Fibroblast of skin of left quadriceps (primary cell): ENCODE measurements at regions not wholly inside any gene's neighbourhood (a gene's known extent, or its start where the extent isn't known, plus 50 kb on each side); places are given as distances from the start of the nearest gene placed in this dataset.
A peak's percentile ranks its signal among the peaks of the same experiment; 100 is the strongest.
"Not testable (repeated sequence)": the region's sequence is repeated elsewhere in the genome, so short reads cannot be mapped to it uniquely, and the experiment has no call there.

ENCODE experiments used
- DNase-seq, 2 experiments: peaks; one replicate each; pipeline ENCODE4 v3.0.0-alpha.2; 2013; ENCODE audit warnings: low read depth in 2 of 2

DNA sequence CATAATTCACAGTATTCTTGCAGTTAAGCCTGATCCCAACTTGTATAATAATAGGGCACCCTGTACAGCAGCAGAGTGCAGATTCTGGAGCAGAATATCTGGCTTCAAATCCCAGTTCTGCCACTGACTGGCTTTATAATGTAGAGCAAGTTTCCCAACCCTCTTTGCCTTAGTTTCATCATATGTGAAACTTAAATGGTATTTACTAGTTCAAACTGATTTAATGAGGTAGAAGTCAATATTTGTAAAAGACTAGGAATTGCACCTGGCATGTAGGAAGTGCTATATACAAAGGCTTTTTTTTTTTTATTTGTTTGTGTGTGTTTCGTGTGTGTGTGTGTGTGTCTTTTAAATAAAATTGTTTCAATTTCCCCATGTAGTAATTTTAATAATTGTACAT lies 125.9 kb downstream of the CCER1 start:
- no peak for DNase-seq

DNA sequence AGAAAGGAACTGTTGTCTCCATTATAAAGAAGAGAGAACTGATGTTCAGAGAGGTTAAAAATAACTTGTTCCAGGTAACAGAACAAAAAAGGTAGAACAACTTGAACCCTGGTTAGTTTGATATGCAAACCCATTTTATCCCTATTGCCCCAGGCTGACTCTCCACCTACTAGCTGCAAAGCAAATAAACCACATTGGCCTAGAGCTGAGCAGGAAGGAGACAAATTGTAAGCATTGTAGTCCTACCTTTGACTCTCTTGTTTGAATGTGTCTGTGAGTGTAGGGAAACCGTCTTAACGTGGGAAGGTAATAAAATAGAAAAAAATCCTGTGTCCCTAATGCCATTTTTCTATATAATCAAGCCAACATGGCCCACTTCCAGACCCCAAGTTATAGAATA lies 126.4 kb downstream of the CCER1 start:
- DNase-seq: no peak

DNA sequence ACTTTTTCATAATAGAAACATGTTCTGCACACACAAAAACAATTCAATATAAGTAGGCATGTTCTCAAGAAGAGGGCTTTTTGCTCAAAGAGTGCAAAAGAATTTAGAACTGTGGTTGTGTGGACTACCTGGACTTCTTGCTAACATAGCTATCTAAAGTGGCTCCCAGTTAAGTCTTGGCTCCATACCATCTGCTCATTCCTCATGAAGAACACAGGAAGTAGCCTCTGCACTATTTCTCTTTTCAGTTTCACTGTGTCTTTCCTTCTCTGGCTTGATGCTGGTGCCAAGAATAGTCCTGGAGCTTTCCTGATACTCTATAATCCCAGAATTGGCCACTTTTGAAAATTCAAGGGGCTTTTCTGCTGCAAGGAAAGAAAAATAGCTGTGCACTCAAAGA lies 127.4 kb downstream of the CCER1 start:
- DNase-seq: no peak

DNA sequence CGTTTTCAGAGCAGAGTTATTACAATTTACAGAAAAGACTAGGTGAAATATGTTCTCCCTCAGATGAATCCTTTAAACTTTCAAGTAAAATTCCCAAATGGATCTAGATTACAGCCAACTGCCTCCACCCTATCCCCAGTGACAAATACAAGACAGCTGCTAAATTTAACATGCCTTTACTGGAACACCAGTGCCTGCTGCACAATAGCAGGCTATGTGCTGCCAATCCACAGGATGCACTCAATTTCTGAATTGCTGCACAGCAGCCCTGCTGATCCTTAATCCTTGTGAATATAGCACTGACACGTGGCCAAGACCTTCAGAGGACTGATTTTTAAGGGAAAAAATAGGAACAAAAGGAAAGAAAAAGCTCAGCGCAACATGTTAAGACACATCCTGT lies 128.9 kb downstream of the CCER1 start:
- no peak for DNase-seq

DNA sequence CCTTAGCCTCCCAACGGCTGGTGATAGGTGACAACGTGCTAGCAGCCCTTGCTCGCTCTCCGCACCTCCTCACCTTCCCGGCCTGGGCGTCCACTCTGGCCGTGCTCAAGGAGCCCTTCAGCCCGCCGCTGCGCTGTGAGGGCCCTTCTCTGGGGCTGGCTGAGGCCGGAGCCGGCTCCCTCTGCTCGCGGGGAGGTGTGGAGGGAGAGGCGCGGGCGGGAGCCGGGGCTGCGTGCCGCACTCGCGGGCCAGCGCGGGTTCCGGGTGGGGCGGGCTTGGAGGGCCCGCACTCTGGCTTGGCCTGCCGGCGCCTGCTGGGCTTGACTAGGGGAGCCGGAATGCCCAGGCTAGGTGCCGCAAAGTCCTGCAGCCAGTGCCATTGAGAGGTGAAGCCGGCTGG lies 131.1 kb downstream of the CCER1 start:
- no peak for DNase-seq

DNA sequence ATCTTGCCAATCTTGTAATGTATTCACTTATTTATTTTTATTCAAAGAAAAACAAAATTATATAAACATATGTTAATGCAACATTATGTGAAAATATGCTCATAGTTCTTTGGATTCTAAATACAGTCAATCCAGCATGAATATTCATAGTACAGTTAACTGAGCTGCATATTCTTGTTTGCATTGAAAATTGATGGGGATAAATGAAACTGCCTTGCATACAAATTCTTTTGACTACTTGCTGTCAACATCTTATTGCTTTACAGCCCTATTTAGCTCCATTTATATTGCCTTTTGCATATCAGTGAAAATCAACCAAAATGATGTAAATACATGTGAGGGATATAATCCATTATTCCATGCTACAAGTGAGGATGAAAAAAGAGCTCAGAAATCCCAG lies 135.3 kb downstream of the CCER1 start:
- no peak for DNase-seq

DNA sequence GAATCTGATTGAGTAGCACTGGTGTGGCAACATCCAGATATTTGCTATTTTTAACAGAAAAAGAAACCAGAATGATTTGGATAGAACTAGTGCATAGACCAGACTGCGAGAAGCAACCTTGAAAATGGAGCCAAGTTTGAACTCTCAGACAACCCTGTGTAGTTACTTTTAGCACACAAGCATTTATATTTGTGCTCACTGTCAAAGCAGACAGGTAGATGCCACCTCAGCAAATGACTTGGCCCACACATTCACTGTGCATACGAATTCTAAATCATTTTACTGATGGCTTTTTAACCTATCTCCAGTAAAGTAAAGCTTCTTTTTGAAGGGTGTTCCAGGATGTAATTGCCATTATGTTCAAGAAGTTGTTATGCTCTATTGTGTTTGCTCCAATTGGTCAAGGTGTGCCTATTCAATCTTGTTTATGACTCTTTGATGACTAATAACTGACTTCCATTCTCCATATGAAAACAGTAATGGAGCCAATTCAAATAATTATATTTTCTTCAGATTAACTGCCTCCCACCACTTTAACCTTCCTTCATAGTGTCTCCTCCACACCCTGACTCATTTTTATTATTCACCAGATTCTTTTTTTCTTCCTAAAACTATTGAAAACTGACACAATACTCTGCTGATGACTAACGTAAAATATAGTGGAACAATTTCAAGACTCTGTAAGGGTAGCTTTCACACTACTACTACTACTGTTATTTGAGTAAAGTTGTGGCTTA lies 138.5 kb downstream of the CCER1 start:
- no peak for DNase-seq

GRCh38 chr12:90809940-90810339 lies 145.0 kb downstream of the CCER1 start:
- DNase-seq: no peak

GRCh38 chr12:90808568-90808967 lies 146.4 kb downstream of the CCER1 start:
- DNase-seq: no peak

DNA sequence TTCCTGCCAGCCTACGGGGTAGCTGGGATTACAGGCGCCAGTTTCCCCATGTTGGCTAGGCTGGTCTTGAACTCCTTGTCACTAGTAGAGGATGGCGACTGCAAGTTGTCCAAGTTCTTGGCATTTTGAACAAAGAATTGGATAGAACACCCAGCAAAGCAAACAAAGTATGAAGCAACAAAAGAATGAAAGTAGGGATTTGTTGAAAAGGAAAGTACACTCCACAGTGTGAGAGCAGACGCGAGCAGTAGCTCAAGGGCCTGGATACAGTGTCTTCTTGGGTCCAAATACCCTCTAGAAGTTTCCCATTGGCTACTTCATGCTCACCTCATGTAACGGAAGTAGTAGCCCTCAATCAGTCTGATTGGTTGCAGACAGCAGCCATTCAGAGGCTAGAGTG lies 152.2 kb downstream of the CCER1 start:
- no peak for DNase-seq

GRCh38 chr12:90801776-90802175 lies 153.2 kb downstream of the CCER1 start:
- peak; percentile 11 to 20 for DNase-seq

- no peak for DNase-seq
Observed at GRCh38 chr12:90794212-90794611, 160.8 kb downstream of the CCER1 start.

DNA sequence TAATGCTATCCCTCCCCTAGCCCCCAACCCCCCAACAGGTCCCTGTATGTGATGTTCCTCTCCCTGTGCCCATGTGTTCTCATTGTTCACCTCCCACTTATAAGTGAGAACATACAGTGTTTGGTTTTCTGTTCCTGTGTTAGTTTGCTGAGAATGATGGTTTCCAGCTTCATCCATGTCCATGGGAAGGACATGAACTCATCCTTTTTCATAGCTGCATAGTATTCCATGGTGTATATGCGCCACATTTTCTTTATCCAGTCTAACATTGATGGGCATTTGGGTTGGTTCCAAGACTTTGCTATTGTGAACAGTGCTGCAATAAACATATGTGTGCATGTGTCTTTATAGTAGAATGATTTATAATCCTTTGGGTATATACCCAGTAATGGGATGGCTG lies 162.3 kb downstream of the CCER1 start:
- not testable (repeated sequence) for DNase-seq

- DNase-seq: no peak
Observed at GRCh38 chr12:90791445-90791844, 163.5 kb downstream of the CCER1 start.

- DNase-seq: no peak
Observed at GRCh38 chr12:90790747-90791146, 164.2 kb downstream of the CCER1 start.

DNA sequence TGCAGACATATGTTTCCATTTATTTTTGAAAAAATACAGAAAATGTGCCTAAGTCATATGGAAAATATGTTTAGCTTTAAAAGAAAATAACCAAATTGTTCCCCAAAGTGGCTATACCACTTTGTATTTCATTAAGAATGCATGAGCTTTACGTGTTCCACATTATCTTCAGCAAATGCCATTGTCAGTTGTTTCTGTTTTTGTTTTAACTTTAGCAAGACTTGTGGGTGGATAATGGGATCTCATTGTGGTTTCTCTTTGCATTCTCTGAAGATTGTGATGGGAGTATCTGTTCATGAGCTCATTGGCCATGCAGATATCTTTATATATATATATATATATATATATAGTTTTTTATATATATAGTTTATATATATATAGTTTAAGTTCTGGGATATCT lies 181.5 kb downstream of the CCER1 start:
- peak; percentile 38 for DNase-seq

- no peak for DNase-seq
Observed at GRCh38 chr12:90770861-90771260, 184.1 kb downstream of the CCER1 start.

DNA sequence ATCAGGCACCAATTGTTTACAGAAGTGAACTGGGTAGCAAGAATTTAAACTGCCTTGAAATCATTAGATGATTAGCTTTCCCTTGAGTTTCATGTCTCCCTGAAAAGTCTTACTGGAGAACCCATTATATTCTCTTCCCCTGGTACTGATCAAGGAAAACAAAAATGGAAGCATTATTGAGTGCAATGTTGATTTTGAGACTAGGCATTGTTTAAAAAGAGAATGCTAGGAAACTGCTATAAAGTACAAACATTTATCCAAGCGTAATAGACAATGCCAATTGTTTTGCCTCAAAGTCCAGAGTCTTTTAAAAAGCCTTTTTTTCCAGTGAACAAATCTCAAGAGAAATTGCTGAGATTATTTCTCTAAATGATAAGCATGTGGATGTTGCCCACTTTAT lies 197.0 kb downstream of the CCER1 start:
- DNase-seq: no peak

GRCh38 chr12:90745211-90745610 lies 209.8 kb downstream of the CCER1 start:
- no peak for DNase-seq

DNA sequence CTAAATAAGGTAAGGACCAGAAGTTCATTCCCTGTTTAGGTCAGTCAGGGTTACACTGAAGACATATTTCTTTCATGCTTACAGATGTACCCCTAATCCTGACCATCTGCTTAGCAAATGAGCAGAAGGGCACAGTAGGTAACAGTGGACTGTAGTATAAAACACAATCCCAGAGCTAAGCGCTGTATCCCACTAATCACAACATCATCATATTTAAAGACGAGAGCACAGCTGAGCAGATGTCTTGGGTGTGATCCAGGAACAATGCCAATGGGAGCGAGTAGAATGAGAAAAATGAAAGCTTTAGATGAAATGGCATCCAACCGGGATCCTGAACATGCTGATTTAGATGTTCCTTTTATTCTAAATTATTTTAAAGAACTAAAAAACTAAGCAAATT lies 213.4 kb downstream of the CCER1 start:
- DNase-seq: peak in 1 of 2 experiments; percentile 3

- no peak for DNase-seq
Observed at GRCh38 chr12:90729736-90730135, 225.2 kb downstream of the CCER1 start.

DNA sequence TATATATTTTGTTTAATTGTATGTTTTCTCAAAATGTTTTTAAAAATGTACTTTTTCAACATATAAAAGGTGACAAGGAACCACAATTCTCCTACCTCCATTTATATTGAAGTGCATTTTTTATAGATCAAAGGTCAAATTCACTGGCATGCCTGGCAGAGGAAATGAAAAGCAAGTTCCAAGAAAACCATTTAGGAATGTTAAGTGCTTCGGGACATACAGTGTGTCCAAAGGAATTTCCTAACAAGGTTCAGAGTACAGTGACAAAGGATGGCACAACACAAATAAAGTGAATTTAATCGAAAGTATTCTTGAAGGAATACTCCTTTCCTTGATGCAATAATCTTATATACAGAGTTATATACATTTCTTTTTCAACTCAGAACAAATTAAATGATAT lies 242.3 kb downstream of the CCER1 start:
- no peak for DNase-seq

DNA sequence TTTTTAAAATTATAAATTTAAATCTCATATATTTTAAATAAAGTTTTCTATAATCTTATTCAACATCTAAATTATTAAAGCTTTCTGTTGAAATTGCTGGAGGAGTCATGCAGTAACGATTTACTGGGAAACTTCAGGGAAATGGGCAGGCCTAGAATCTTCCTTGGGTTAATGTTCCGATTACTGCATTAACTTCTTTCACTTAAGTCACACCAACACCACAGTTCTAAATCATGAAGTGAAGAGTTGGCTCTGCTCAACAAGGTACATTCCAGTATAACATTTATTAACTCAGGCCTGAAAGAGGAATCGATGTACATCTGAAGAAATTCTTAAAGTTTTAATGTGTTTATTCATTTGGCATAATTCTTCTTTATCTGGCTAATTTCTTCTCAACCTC lies 244.3 kb downstream of the CCER1 start:
- no peak for DNase-seq

DNA sequence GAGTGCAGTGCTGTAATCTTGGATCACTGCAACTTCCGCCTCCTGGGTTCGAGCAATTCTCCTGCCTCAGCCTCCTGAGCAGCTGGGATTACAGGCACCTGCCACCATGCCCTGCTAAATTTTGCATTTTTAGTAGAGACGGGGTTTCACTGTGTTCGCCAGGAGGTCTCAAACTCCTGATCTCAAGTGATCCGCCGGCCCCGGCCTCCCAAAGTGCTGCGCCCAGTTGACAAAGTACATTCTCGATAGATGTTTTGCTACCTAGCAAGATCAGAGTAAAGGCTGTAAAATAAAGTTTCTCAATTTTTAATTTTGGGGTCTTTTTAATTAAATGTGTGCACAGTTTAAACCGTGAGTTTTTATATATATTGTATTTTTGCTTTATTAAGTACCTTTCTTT lies 248.9 kb downstream of the CCER1 start:
- no peak for DNase-seq
